Panc1 (cell line): ENCODE measurements at regions not wholly inside any gene's neighbourhood (a gene's known extent, or its start where the extent isn't known, plus 50 kb on each side); places are given as distances from the start of the nearest gene placed in this dataset.

Source experiments
- ATAC-seq: fragments of 200-7000 bp; cut with Tn5 transposase; 2 replicates; pipeline ENCODE4 v1.9.1; 2020; ENCODE audit warnings: mild to moderate bottlenecking, moderate library complexity
- BruUV-seq: library from RNA; stranded (reverse); fragments of 400-500 nt; replicated peaks from 2 replicates; lab custom pipeline; 2021; lab: Mats Ljungman, UMichigan
- CTCF ChIA-PET: fragments of 300-600 bp; sonication (Branson Sonifier 250); formaldehyde crosslinking; loops from one replicate; lab custom pipeline; 2022; ENCODE audit warnings: antibody characterized with exemption; lab: Charles Lee
- POLR2A ChIA-PET: fragments of 300-600 bp; sonication (Branson Sonifier 250); formaldehyde crosslinking; loops from one replicate; lab custom pipeline; 2022; ENCODE audit warnings: antibody characterized with exemption; lab: Charles Lee
- DNase-seq: peaks from one replicate; pipeline ENCODE4 v3.0.0-alpha.2; 2010; ENCODE audit warnings: low read depth, low spot score
- H3K27ac ChIP-seq: 2 replicates; pipeline ENCODE4 v1.5.1; 2011; ENCODE audit warnings: mild to moderate bottlenecking, low read length, inconsistent platforms
- H3K27me3 ChIP-seq: fragments of 200-500 bp; sonication (Bioruptor generic); 2 replicates; pipeline ENCODE4 v1.6.0; 2014; ENCODE audit warnings: low read length, inconsistent platforms; ENCODE audit not compliant: control insufficient read depth, insufficient read depth
- H3K36me3 ChIP-seq: fragments of 200-500 bp; sonication (Bioruptor generic); 2 replicates; pipeline ENCODE4 v1.5.1; 2014; ENCODE audit warnings: inconsistent platforms, mild to moderate bottlenecking, low read length, moderate library complexity; ENCODE audit not compliant: control insufficient read depth, insufficient read depth
- H3K4me1 ChIP-seq: 2 replicates; pipeline ENCODE4 v1.5.1; 2011; ENCODE audit warnings: inconsistent platforms, mild to moderate bottlenecking, low read length, moderate library complexity; ENCODE audit not compliant: control insufficient read depth, insufficient read depth
- H3K4me3 ChIP-seq, 2 experiments: 2 replicates each; pipeline ENCODE4 v1.5.1; 2011 to 2012; ENCODE audit warnings: low read depth in 2 of 2, low read length in 2 of 2, mild to moderate bottlenecking in 2 of 2, inconsistent platforms in 1 of 2, moderate library complexity in 1 of 2
- H3K9me3 ChIP-seq: fragments of 200-500 bp; sonication (Bioruptor generic); 2 replicates; pipeline ENCODE4 v1.5.1; 2014; ENCODE audit warnings: low read depth, mild to moderate bottlenecking, inconsistent platforms, low read length, moderate library complexity; ENCODE audit not compliant: control insufficient read depth, insufficient read depth
- POLR2AphosphoS5 ChIP-seq: IDR thresholded peaks from 2 replicates; pipeline ENCODE4 v1.6.1; 2012; ENCODE audit warnings: mild to moderate bottlenecking, low read depth, low read length, moderate library complexity
- REST ChIP-seq, 2 experiments: IDR thresholded peaks; 2 replicates each; pipeline ENCODE4 v1.6.1; 2011 to 2012; ENCODE audit warnings: low read depth in 2 of 2, control low read depth in 1 of 2, low read length in 1 of 2, mild to moderate bottlenecking in 1 of 2, moderate library complexity in 1 of 2; ENCODE audit not compliant: insufficient read depth in 1 of 2
- SIN3A ChIP-seq: IDR thresholded peaks from 2 replicates; pipeline ENCODE4 v1.6.1; 2012; ENCODE audit warnings: low read depth, mild to moderate bottlenecking, low read length, moderate library complexity, borderline replicate concordance; ENCODE audit not compliant: insufficient read depth
- TCF7L2 ChIP-seq: IDR thresholded peaks from 2 replicates; pipeline ENCODE4 v1.6.1; 2011; ENCODE audit warnings: mild to moderate bottlenecking, low read depth, low read length, inconsistent platforms
- in situ Hi-C: cut with HindIII; loops from 2 replicates; pipeline ENCODE4 v1.10.0; 2016; ENCODE audit warnings: low sequenced_read_pairs, low pct_unique_long_range_greater_than_20kb
- intact Hi-C: fragments of 100-400 bp; cut with micrococcal nuclease; formaldehyde crosslinking; loops from one replicate; pipeline ENCODE4 v1.10.0; 2022; ENCODE audit not compliant: unreplicated experiment
- TF ChIP-seq, protein P1 (sequence below): fragments of 450-650 bp; IDR thresholded peaks from 2 replicates; pipeline ENCODE4 v1.5.1; 2017; ENCODE audit warnings: mild to moderate bottlenecking

DNA sequence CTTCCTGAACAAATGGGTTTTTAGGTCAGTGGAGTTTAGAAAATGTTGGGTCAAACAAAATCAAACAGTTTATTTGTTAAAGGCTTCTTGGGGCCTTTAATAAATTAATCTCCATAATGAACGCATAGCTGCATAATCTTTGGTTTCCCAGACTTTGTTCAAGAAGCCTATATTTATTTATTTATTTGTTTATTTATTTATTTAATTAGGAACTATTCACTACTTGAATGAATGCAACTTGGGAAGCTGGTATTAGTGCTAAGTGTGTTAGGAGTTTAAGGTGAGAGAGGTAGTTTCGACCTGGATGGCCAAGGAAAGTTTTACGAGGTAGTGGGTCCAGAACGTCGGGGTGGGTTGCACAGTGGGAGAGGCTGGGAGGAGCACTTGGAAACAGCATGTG lies 281.9 kb upstream of the C2CD4B start:
- DNase-seq (no peak), ATAC-seq (no peak)
- ChIA-PET POLR2A (no interaction called here), CTCF (no interaction called here)
- no peaks in the 10 kb centered on the region for H3K9me3 ChIP-seq
- H3K27me3 ChIP-seq = no peaks in the 10 kb centered on the region
- BruUV-seq = no TSS peak
- in situ Hi-C loops = no loop called here
- TF ChIP-seq, protein P1, sequence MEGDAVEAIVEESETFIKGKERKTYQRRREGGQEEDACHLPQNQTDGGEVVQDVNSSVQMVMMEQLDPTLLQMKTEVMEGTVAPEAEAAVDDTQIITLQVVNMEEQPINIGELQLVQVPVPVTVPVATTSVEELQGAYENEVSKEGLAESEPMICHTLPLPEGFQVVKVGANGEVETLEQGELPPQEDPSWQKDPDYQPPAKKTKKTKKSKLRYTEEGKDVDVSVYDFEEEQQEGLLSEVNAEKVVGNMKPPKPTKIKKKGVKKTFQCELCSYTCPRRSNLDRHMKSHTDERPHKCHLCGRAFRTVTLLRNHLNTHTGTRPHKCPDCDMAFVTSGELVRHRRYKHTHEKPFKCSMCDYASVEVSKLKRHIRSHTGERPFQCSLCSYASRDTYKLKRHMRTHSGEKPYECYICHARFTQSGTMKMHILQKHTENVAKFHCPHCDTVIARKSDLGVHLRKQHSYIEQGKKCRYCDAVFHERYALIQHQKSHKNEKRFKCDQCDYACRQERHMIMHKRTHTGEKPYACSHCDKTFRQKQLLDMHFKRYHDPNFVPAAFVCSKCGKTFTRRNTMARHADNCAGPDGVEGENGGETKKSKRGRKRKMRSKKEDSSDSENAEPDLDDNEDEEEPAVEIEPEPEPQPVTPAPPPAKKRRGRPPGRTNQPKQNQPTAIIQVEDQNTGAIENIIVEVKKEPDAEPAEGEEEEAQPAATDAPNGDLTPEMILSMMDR = no peak
- TF ChIP-seq TCF7L2 = no peak
- TF ChIP-seq SIN3A = no peak
- no peak for TF ChIP-seq REST (IDR thresholded peaks at IDR 0.05; ENCODE audit: insufficient read depth in 1 of 2, low read depth in 2 of 2, low read length in 1 of 2)
- no peak for TF ChIP-seq POLR2AphosphoS5
- no peak overlapping the region for H3K4me3 ChIP-seq
- H3K27ac ChIP-seq = no peak overlapping the region
- intact Hi-C loops = no loop called here
- no peaks in the 10 kb centered on the region for H3K36me3 ChIP-seq
- H3K4me1 ChIP-seq = no peaks in the 10 kb centered on the region

DNA sequence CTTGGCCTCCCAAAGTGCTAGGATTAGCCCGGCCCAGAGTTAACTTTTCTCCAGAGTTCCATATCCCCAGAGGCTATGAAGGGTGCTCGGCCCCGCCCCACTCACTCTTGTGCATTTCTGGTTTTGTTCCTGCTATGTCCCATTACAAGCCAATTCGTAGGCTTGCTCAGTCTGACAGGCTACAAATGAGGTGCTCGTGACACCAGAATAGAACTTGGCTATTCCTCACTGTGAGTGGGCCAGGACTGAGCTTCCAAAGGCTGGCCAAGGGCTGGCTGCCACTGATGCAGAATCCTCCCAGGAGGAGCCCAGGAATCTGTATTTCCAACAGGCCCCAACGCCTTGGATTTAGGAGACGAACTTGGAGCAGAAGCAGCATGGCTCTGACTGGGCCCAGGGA lies 282.7 kb upstream of the C2CD4B start:
- Histone ChIP-seq H3K9me3 (no peaks in the 10 kb centered on the region), H3K4me1 (no peaks in the 10 kb centered on the region), H3K27ac (no peak overlapping the region), H3K36me3 (no peaks in the 10 kb centered on the region), H3K27me3 (no peaks in the 10 kb centered on the region), H3K4me3 (no peak overlapping the region)
- ATAC-seq (no peak), DNase-seq (no peak)
- in situ Hi-C loops = no loop called here
- intact Hi-C loops = no loop called here
- CTCF ChIA-PET = no interaction called here
- no peak for TF ChIP-seq REST (IDR thresholded peaks at IDR 0.05; ENCODE audit: insufficient read depth in 1 of 2, low read depth in 2 of 2, low read length in 1 of 2)
- TF ChIP-seq, protein P1 = no peak
- no peak for TF ChIP-seq POLR2AphosphoS5
- no peak for TF ChIP-seq TCF7L2
- no peak for TF ChIP-seq SIN3A
- POLR2A ChIA-PET = no interaction called here
- BruUV-seq = no TSS peak
